ENCODE measurements at regions not wholly inside any gene's neighbourhood (a gene's known extent, or its start where the extent isn't known, plus 50 kb on each side); places are given as distances from the start of the nearest gene placed in this dataset.

GRCh38 chr4:165779950-165780670, 92.9 kb upstream of the TLL1 start:
- no peak overlapping the region for H3K4me3 ChIP-seq (ENCODE audit: low read depth, poor library complexity, severe bottlenecking)
- TF ChIP-seq POLR2A (IDR thresholded peaks at IDR 0.05) (no peak), CTCF (IDR thresholded peaks at IDR 0.05) (no peak)
- WGBS, 2 donors: 73 to 79% methylated on average over 5 of the region's 5 CpGs
- intact Hi-C loops (cut with DNase I; ENCODE audit: low total_unique reads): no loop called here
- DNase-seq (ENCODE audit: low spot score in 2 of 2): no peak

GRCh38 chr4:165780735-165781134, 92.3 kb upstream of the TLL1 start:
- no peak overlapping the region for H3K4me3 ChIP-seq (ENCODE audit: low read depth, poor library complexity, severe bottlenecking)
- no peak for DNase-seq (ENCODE audit: low spot score in 2 of 2)
- TF ChIP-seq POLR2A (IDR thresholded peaks at IDR 0.05): no peak
- no peak for TF ChIP-seq CTCF (IDR thresholded peaks at IDR 0.05)
- intact Hi-C loops (cut with DNase I; ENCODE audit: low total_unique reads): no loop called here
- 33 to 42% methylated on average over 1 of the region's 1 CpG for WGBS, 2 donors

DNA sequence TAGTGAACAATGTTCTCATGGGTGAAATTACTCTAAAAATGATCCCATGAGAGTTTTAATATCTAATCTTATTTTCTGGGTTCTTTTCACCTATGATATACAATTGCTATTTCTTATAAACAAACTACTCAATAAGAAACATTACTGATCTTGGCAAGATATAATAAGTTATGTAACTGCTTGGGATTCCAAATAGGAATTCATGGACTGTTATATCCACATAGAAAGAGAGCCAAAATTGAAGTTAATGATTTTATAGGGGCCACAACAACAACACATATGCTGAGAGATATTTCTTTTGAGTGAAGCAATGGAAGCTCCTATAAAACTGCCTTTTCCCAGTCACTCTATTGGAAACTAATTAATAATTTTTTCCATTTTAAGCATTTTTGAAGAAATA, 90.4 kb upstream of the TLL1 start:
- intact Hi-C loops (cut with DNase I; ENCODE audit: low total_unique reads): no loop called here
- H3K4me3 ChIP-seq (ENCODE audit: low read depth, poor library complexity, severe bottlenecking): no peak overlapping the region
- DNase-seq (ENCODE audit: low spot score in 2 of 2): no peak
- no peak for TF ChIP-seq POLR2A (IDR thresholded peaks at IDR 0.05)
- no peak for TF ChIP-seq CTCF (IDR thresholded peaks at IDR 0.05)

GRCh38 chr4:165783626-165784025, 89.4 kb upstream of the TLL1 start:
- TF ChIP-seq CTCF (IDR thresholded peaks at IDR 0.05) (no peak), POLR2A (IDR thresholded peaks at IDR 0.05) (no peak)
- intact Hi-C loops (cut with DNase I; ENCODE audit: low total_unique reads): no loop called here
- DNase-seq (ENCODE audit: low spot score in 2 of 2): no peak
- 62 to 68% methylated on average over 3 of the region's 3 CpGs for WGBS, 2 donors
- no peak overlapping the region for H3K4me3 ChIP-seq (ENCODE audit: low read depth, poor library complexity, severe bottlenecking)

- peak in 1 of 2 donors; percentile 30 for DNase-seq (ENCODE audit: low spot score in 2 of 2)
- 67 to 73% methylated on average over 1 of the region's 1 CpG for WGBS, 2 donors
- no peak for TF ChIP-seq POLR2A (IDR thresholded peaks at IDR 0.05)
- TF ChIP-seq CTCF (IDR thresholded peaks at IDR 0.05): no peak
- intact Hi-C loops (cut with DNase I; ENCODE audit: low total_unique reads): no loop called here
- no peak overlapping the region for H3K4me3 ChIP-seq (ENCODE audit: low read depth, poor library complexity, severe bottlenecking)
Measured at GRCh38 chr4:165784672-165785071, 88.4 kb upstream of the TLL1 start.

GRCh38 chr4:165785337-165785736, 87.7 kb upstream of the TLL1 start:
- intact Hi-C loops (cut with DNase I; ENCODE audit: low total_unique reads): no loop called here
- no peak for DNase-seq (ENCODE audit: low spot score in 2 of 2)
- H3K4me3 ChIP-seq (ENCODE audit: low read depth, poor library complexity, severe bottlenecking): no peak overlapping the region
- no peak for TF ChIP-seq POLR2A (IDR thresholded peaks at IDR 0.05)
- TF ChIP-seq CTCF (IDR thresholded peaks at IDR 0.05): no peak
- 45 to 58% methylated on average over 2 of the region's 2 CpGs for WGBS, 2 donors

Measured in lower leg skin (tissue), 4 donors.